Inferior parietal cortex (tissue), 1 donor: ENCODE measurements at regions not wholly inside any gene's neighbourhood (a gene's known extent, or its start where the extent isn't known, plus 50 kb on each side); places are given as distances from the start of the nearest gene placed in this dataset.
"Not testable (repeated sequence)": the region's sequence is repeated elsewhere in the genome, so short reads cannot be mapped to it uniquely, and the experiment has no call there.

Experiments
- DNase-seq: peaks from one replicate; pipeline ENCODE4 v3.0.0-alpha.2; 2016; ENCODE audit errors: extremely low spot score

- DNase-seq, result no peak
Observed at GRCh38 chr7:152543799-152544198, 108.0 kb upstream of the KMT2C start.

GRCh38 chr7:152541892-152542291 is 106.1 kb upstream of the KMT2C start:
- no peak for DNase-seq

GRCh38 chr7:152539190-152539495 is 103.3 kb upstream of the KMT2C start:
- not testable (repeated sequence) for DNase-seq

GRCh38 chr7:152538346-152539189 is 102.8 kb upstream of the KMT2C start:
- DNase-seq, result not testable (repeated sequence)

- no peak for DNase-seq
Observed at GRCh38 chr7:152537639-152538038, 101.8 kb upstream of the KMT2C start.

GRCh38 chr7:152528612-152529011 is 92.8 kb upstream of the KMT2C start:
- DNase-seq, result no peak

- no peak for DNase-seq
Observed at GRCh38 chr7:152527610-152528032, 91.8 kb upstream of the KMT2C start.

- DNase-seq, result no peak
Observed at GRCh38 chr7:152523916-152524315, 88.1 kb upstream of the KMT2C start.

- peak; percentile 32 for DNase-seq
Observed at GRCh38 chr7:152522571-152523067, 86.8 kb upstream of the KMT2C start.

GRCh38 chr7:152521420-152522337 is 85.9 kb upstream of the KMT2C start:
- no peak for DNase-seq

- no peak for DNase-seq
Observed at GRCh38 chr7:152520861-152521302, 85.1 kb upstream of the KMT2C start.

GRCh38 chr7:152519290-152519689 is 83.5 kb upstream of the KMT2C start:
- no peak for DNase-seq

- no peak for DNase-seq
Observed at GRCh38 chr7:152516216-152516615, 80.4 kb upstream of the KMT2C start.

GRCh38 chr7:152515266-152515950 is 79.6 kb upstream of the KMT2C start:
- DNase-seq, result not testable (repeated sequence)

- no peak for DNase-seq
Observed at GRCh38 chr7:152514771-152515105, 78.9 kb upstream of the KMT2C start.

- DNase-seq, result no peak
Observed at GRCh38 chr7:152513861-152514770, 78.3 kb upstream of the KMT2C start.

GRCh38 chr7:152512706-152513105 is 76.9 kb upstream of the KMT2C start:
- DNase-seq, result no peak

GRCh38 chr7:152511736-152512135 is 75.9 kb upstream of the KMT2C start:
- DNase-seq, result no peak

- DNase-seq, result no peak
Observed at GRCh38 chr7:152508701-152509100, 72.9 kb upstream of the KMT2C start.

- no peak for DNase-seq
Observed at GRCh38 chr7:152505606-152506005, 69.8 kb upstream of the KMT2C start.

- DNase-seq, result no peak
Observed at GRCh38 chr7:152504816-152505215, 69.0 kb upstream of the KMT2C start.
